Kidney glomerular epithelial cell (primary cell): ENCODE measurements at regions not wholly inside any gene's neighbourhood (a gene's known extent, or its start where the extent isn't known, plus 50 kb on each side); places are given as distances from the start of the nearest gene placed in this dataset.
"Not testable (repeated sequence)": the region's sequence is repeated elsewhere in the genome, so short reads cannot be mapped to it uniquely, and the experiment has no call there.

ENCODE experiments used
- DNase-seq: peaks from one replicate; lab custom pipeline; 2025; lab: John Stamatoyannopoulos, UW

- DNase-seq: not testable (repeated sequence)
These were observed 78.0 kb downstream of the NPIPB11 start for GRCh38 chr16:29328528-29328927.

GRCh38 chr16:29327631-29328408, 78.7 kb downstream of the NPIPB11 start:
- DNase-seq: not testable (repeated sequence)

GRCh38 chr16:29326164-29327125, 80.1 kb downstream of the NPIPB11 start:
- not testable (repeated sequence) for DNase-seq

- DNase-seq: not testable (repeated sequence)
These were observed 82.8 kb downstream of the NPIPB11 start for GRCh38 chr16:29323725-29324124.

GRCh38 chr16:29321585-29321984, 84.9 kb downstream of the NPIPB11 start:
- DNase-seq: no peak

- DNase-seq: no peak
These were observed 85.5 kb downstream of the NPIPB11 start for GRCh38 chr16:29321000-29321393.

GRCh38 chr16:29320274-29320999, 86.1 kb downstream of the NPIPB11 start:
- DNase-seq: no peak

- DNase-seq: no peak
These were observed 86.8 kb downstream of the NPIPB11 start for GRCh38 chr16:29319726-29320125.

- DNase-seq: peak; percentile 12
These were observed 87.9 kb downstream of the NPIPB11 start for GRCh38 chr16:29318561-29318968.

- DNase-seq: no peak
These were observed 88.5 kb downstream of the NPIPB11 start for GRCh38 chr16:29318037-29318436.

- DNase-seq: no peak
These were observed 89.2 kb downstream of the NPIPB11 start for GRCh38 chr16:29317269-29317668.

GRCh38 chr16:29316761-29317183, 89.7 kb downstream of the NPIPB11 start:
- no peak for DNase-seq

GRCh38 chr16:29315916-29316517, 90.5 kb downstream of the NPIPB11 start:
- no peak for DNase-seq

- no peak for DNase-seq
These were observed 91.5 kb downstream of the NPIPB11 start for GRCh38 chr16:29315046-29315445.

- DNase-seq: no peak
These were observed 92.1 kb downstream of the NPIPB11 start for GRCh38 chr16:29314292-29314934.

GRCh38 chr16:29313559-29314048, 92.9 kb downstream of the NPIPB11 start:
- no peak for DNase-seq

- DNase-seq: no peak
These were observed 93.5 kb downstream of the NPIPB11 start for GRCh38 chr16:29312835-29313558.

- DNase-seq: not testable (repeated sequence)
These were observed 94.2 kb downstream of the NPIPB11 start for GRCh38 chr16:29312345-29312675.

- DNase-seq: no peak
These were observed 94.8 kb downstream of the NPIPB11 start for GRCh38 chr16:29311461-29312344.
